ENCODE measurements at regions not wholly inside any gene's neighbourhood (a gene's known extent, or its start where the extent isn't known, plus 50 kb on each side); places are given as distances from the start of the nearest gene placed in this dataset.

GRCh38 chr18:22040533-22040932 lies 128.9 kb upstream of the GATA6 start:
- peaks cover 4 to 9% of the 10 kb centered on the region in 2 experiments for H3K27me3 ChIP-seq (ENCODE audit: control insufficient read depth in 2 of 2, insufficient read depth in 2 of 2, low read length in 2 of 2)
- FAIRE-seq, result no peak
- H4K20me1 ChIP-seq (replicated peaks; ENCODE audit: control insufficient read depth, extremely low read depth, insufficient read depth, low read length), result no peaks in the 10 kb centered on the region
- POLR2A ChIA-PET, result no interaction called here
- no peak overlapping the region for H3K4me2 ChIP-seq (ENCODE audit: insufficient read depth, low read length)
- no peak for DNase-seq (ENCODE audit: low read depth, low spot score)
- no peaks in the 10 kb centered on the region for H3K4me1 ChIP-seq (ENCODE audit: control insufficient read depth, extremely low read depth, insufficient read depth, low read length)
- no peak overlapping the region for H3K27ac ChIP-seq (ENCODE audit: insufficient read depth, low read depth, low read length)
- H3K9me3 ChIP-seq (replicated peaks; ENCODE audit: control insufficient read depth, insufficient read depth, low read length), result no peaks in the 10 kb centered on the region
- TF ChIP-seq MAX (IDR thresholded peaks at IDR 0.05; ENCODE audit: insufficient read depth, insufficient read length) (no peak), MYC (IDR thresholded peaks at IDR 0.05; ENCODE audit: low read depth, low read length) (no peak), CTCF (IDR thresholded peaks at IDR 0.05; ENCODE audit: extremely low read depth in 1 of 2, insufficient read depth in 1 of 2, low read depth in 1 of 2, low read length in 2 of 2) (no peak), FOS (IDR thresholded peaks at IDR 0.05; ENCODE audit: borderline replicate concordance, insufficient read depth, low read length) (no peak), GATA2 (IDR thresholded peaks at IDR 0.05; ENCODE audit: insufficient read depth, insufficient read length, low read depth, low read length) (no peak), JUN (IDR thresholded peaks at IDR 0.05; ENCODE audit: borderline replicate concordance, insufficient read depth, insufficient read length, low read depth) (no peak), POLR2AphosphoS5 (IDR thresholded peaks at IDR 0.05; ENCODE audit: insufficient read depth, low read depth, low read length) (no peak), POLR2A (IDR thresholded peaks at IDR 0.05; ENCODE audit: low read depth, low read length) (no peak), EZH2 (IDR thresholded peaks at IDR 0.05; ENCODE audit: borderline replicate concordance, low read depth, low read length, severe bottlenecking) (no peak)
- intact Hi-C loops (cut with micrococcal nuclease), result no loop called here
- dilution Hi-C loops (cut with MboI; ENCODE audit: extremely low pct_ligation_motif_present, low sequenced_read_pairs), result no loop called here
- no peaks in the 10 kb centered on the region for H3K36me3 ChIP-seq (ENCODE audit: control insufficient read depth in 2 of 2, extremely low read depth in 1 of 2, insufficient read depth in 2 of 2, low read length in 2 of 2)
- H3K79me2 ChIP-seq (ENCODE audit: control insufficient read depth, insufficient read depth, low read length), result no peaks in the 10 kb centered on the region
- CTCF ChIA-PET, result interaction anchor here (1.7 kb wide), 1 partner anchor 43 kb away, joined by 4 read pairs; no protein-coding TSS in a partner anchor
- no peak overlapping the region for H3K4me3 ChIP-seq (replicated peaks in 1 of 3; ENCODE audit: insufficient read depth in 1 of 3, low read depth in 1 of 3, low read length in 3 of 3)
- H2AFZ ChIP-seq (ENCODE audit: low read depth, low read length), result no peak overlapping the region
- no peaks in the 10 kb centered on the region for H3K9me1 ChIP-seq (replicated peaks; ENCODE audit: control insufficient read depth, extremely low read depth, insufficient read depth, low read length)
- BruUV-seq (replicated peaks), result no TSS peak
- no peak overlapping the region for H3K9ac ChIP-seq (replicated peaks; ENCODE audit: extremely low read depth, insufficient read depth, low read length)

Data from endothelial cell of umbilical vein (primary cell).